ENCODE measurements at regions not wholly inside any gene's neighbourhood (a gene's known extent, or its start where the extent isn't known, plus 50 kb on each side); places are given as distances from the start of the nearest gene placed in this dataset.

- Histone ChIP-seq H4K20me1 (ENCODE audit: insufficient read depth, low read length) (no peaks in the 10 kb centered on the region), H3K4me1 (ENCODE audit: control insufficient read depth, insufficient read depth, low read length) (no peaks in the 10 kb centered on the region), H2AK5ac (ENCODE audit: low read depth, low read length) (no peak overlapping the region), H3K27ac (ENCODE audit: insufficient read depth, low read length) (no peak overlapping the region), H2BK15ac (ENCODE audit: low read depth, low read length) (no peak overlapping the region), H2AFZ (replicated peaks; ENCODE audit: low read length, poor library complexity) (no peak overlapping the region), H4K8ac (ENCODE audit: low read depth in 2 of 2, low read length in 2 of 2) (no peak overlapping the region), H3K56ac (ENCODE audit: extremely low read depth, insufficient read depth, low read length) (no peak overlapping the region), H3K9me3 (ENCODE audit: control insufficient read depth, insufficient read depth, low read length) (no peaks in the 10 kb centered on the region), H3K4ac (ENCODE audit: low read depth, low read length) (no peak overlapping the region), H2AK9ac (replicated peaks; ENCODE audit: low read depth, low read length, poor library complexity) (no peak overlapping the region), H3K9me1 (ENCODE audit: insufficient read depth, low read length) (no peaks in the 10 kb centered on the region), H3K36me3 (ENCODE audit: control insufficient read depth, insufficient read depth, low read length) (no peaks in the 10 kb centered on the region), H3K23ac (ENCODE audit: low read depth, low read length) (no peak overlapping the region), H3K79me1 (ENCODE audit: low read depth in 1 of 2, low read length in 2 of 2) (no peaks in the 10 kb centered on the region), H2BK120ac (ENCODE audit: low read depth, low read length) (no peak overlapping the region), H3K9ac (ENCODE audit: low read depth, low read length) (no peak overlapping the region), H3K14ac (replicated peaks; ENCODE audit: low read depth, low read length) (no peak overlapping the region), H3K4me3 (ENCODE audit: insufficient read depth, low read depth, low read length) (no peak overlapping the region), H2BK5ac (ENCODE audit: low read depth, low read length, poor library complexity, severe bottlenecking) (no peak overlapping the region), H2BK20ac (ENCODE audit: low read depth, low read length) (no peak overlapping the region), H4K91ac (ENCODE audit: insufficient read depth, low read depth, low read length) (no peak overlapping the region), H3K27me3 (ENCODE audit: control insufficient read depth, insufficient read depth, low read length) (no peaks in the 10 kb centered on the region), H3K18ac (ENCODE audit: low read depth, low read length) (no peak overlapping the region), H4K5ac (ENCODE audit: low read depth, low read length) (no peak overlapping the region), H3K4me2 (ENCODE audit: low read depth, low read length) (no peak overlapping the region)
- ChIA-PET CTCF (no interaction called here), POLR2A (ENCODE audit: unreplicated experiment) (no interaction called here)
- in situ Hi-C loops (cut with MboI; ENCODE audit: low sequenced_read_pairs), result no loop called here
- ATAC-seq (ENCODE audit: low read depth), result no peak
- TF ChIP-seq MAZ (IDR thresholded peaks at IDR 0.05; ENCODE audit: borderline replicate concordance, low read depth, low read length) (no peak), USF2 (IDR thresholded peaks at IDR 0.05; ENCODE audit: low read depth, low read length) (no peak), POLR2A (IDR thresholded peaks at IDR 0.05; ENCODE audit: low read depth, low read length) (no peak), CTCF (conservative IDR thresholded peaks at IDR 0.05; ENCODE audit: low read depth, low read length) (no peak), FOS (IDR thresholded peaks at IDR 0.05; ENCODE audit: low read depth, low read length) (no peak), RFX5 (IDR thresholded peaks at IDR 0.05; ENCODE audit: low read depth, low read length) (no peak)
- intact Hi-C loops (cut with micrococcal nuclease), result no loop called here
- no TSS peak for BruUV-seq (replicated peaks)
- dilution Hi-C loops (cut with HindIII; ENCODE audit: low sequenced_read_pairs, unreplicated experiment), result no loop called here
- no peak for DNase-seq
Measured at GRCh38 chrX:46044486-46044885, 500.7 kb downstream of the ZNF674 start.

All from IMR-90 (cell line).